ENCODE measurements at regions not wholly inside any gene's neighbourhood (a gene's known extent, or its start where the extent isn't known, plus 50 kb on each side); places are given as distances from the start of the nearest gene placed in this dataset.

- no peak for TF ChIP-seq FOXP2 (optimal IDR thresholded peaks at IDR 0.05; ENCODE audit: borderline replicate concordance, extremely low read depth, extremely low read length, insufficient read depth)
- no peak for TF ChIP-seq REST (IDR thresholded peaks at IDR 0.05; ENCODE audit: insufficient read depth in 1 of 2, low read depth in 2 of 2, low read length in 2 of 2)
These were observed 288.4 kb downstream of the CAAP1 start for GRCh38 chr9:26604076-26604662.

All from PFSK-1 (cell line).